ENCODE measurements at regions not wholly inside any gene's neighbourhood (a gene's known extent, or its start where the extent isn't known, plus 50 kb on each side); places are given as distances from the start of the nearest gene placed in this dataset.
"Not testable (repeated sequence)": the region's sequence is repeated elsewhere in the genome, so short reads cannot be mapped to it uniquely, and the experiment has no call there.

DNA sequence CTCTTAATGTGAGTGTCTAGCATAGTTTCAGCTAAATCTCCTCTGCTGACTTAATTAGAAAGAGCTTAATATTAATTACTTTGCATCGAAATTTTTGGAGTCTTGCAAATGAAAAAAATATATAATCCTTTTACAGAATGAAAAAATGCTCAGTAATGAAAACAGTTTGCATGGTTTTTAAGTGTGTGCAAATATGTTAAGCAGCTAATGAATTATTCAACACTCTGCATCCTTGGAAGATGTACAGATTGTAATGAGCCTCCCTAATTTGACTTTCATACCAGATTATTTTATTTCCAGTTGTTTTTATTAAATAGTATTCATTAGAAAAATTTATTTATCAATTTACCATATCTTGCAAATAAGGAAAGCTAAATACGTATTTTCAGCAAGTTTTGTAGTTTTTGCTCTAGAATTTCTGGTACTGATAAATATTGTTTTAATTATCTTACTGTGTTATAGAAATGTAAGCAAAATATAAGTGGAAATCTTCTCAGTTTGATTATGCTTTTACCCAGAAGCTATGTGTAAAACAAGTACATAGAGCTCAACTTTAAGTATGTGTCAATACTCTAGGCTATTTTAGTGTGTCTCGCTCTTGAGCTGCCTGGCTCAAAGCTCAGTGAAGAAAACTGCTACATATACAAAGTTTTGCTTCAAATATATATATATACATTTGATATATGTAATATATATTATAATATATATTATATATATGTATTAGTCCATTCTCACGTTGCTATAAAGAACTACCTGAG, 714.9 kb upstream of the LUZP2 start:
- no peak for DNase-seq

GRCh38 chr11:23786974-23787373, 709.9 kb upstream of the LUZP2 start:
- DNase-seq, result not testable (repeated sequence)

GRCh38 chr11:23789200-23789853, 707.5 kb upstream of the LUZP2 start:
- no peak for DNase-seq

GRCh38 chr11:23789938-23790371, 706.9 kb upstream of the LUZP2 start:
- no peak for DNase-seq

GRCh38 chr11:23797624-23798419, 699.0 kb upstream of the LUZP2 start:
- DNase-seq, result no peak

DNA sequence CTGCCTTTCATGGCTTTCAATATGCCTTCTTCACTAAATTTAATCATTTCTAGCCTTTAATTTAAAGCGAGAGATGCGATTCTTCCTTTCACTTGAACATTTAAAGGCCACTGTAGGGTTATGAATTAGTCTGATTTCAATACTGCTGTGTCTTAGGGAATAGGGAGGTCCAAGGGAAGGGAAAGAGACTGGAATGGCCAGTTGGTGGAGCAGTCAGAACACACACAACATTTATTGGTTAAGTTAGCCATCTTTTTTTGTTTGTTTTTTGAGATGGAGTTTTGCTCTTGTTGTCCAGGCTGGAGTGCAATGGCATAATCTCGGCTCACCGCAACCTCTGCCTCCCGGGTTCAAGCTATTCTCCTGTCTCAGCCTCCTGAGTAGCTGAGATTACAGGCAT, 662.5 kb upstream of the LUZP2 start:
- not testable (repeated sequence) for DNase-seq

DNA sequence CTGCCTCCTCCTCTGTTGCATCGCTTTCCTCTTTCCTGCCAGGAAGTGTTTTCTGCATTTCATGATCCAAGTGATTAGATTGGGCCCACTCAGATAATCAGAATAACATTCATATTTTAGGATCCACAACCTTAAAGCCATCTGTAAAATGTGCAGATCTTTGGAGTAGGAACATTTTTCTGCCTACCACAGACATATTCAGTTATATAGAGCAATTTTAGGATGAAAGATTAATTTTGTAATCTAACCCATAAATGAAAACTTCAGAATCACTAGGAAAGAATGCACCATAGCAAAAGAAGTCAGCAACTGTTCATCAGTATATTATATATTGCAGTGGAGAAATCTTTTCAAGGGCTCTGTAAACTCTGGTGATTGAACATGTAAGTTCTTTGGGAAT, 659.9 kb upstream of the LUZP2 start:
- DNase-seq, result no peak

- DNase-seq, result no peak
These were observed 656.0 kb upstream of the LUZP2 start for GRCh38 chr11:23840872-23841271.

GRCh38 chr11:23846902-23847422, 649.9 kb upstream of the LUZP2 start:
- DNase-seq, result no peak

DNA sequence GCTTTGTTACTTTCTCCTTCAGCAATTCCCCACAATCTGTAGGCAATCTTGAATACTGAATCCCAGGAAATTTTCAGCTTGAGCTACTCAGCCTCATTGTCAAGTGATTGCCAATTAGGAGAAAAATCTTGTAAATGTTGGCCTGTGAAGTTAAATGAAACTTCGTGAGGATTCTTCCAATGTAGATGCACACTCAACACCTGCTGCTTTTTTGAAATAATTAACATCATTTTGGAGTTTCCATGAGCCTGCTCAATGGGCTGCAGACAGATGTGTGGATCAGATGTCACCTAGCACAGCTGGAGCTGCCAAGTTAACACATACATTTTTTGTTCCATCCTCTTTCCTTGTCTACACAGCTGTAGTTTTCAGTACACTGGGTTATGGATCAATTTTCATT, 645.6 kb upstream of the LUZP2 start:
- DNase-seq, result no peak

- no peak for DNase-seq
These were observed 640.2 kb upstream of the LUZP2 start for GRCh38 chr11:23856654-23857053.

DNA sequence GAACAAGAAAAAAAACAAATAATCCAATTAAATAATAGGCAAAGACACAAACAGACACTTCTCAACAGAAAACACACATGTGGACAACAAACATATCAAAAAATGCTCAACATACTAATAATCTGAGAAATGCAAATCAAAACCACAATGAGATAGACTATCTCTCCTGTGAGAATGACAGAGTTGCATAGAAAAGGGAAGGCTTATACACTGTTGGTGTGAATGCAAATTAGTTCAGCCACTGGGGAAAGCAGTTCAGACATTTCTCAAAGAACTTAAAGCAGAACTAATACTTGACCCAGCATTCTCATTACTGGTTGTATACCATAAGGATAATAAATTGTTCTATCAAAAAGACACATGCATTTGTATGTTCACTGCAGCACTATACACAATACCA, 637.8 kb upstream of the LUZP2 start:
- DNase-seq, result no peak

DNA sequence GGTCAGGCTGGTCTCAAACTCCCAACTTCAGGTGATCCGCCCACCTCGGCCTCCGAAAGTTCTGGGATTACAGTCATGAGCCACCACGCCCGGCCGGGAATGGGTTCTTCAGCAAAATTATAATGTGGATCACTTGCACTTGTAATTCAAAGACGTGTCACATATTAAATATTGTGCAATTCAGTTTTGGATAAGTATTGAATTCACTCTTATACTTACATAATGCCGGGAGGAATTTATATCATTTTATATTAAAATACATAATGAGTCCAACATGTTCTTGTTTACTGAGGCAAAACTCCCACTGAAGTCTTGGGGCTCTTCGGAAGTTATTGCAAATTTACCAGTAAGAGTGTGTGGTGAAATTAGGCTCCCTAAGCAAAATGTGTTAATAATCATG, 635.2 kb upstream of the LUZP2 start:
- no peak for DNase-seq

GRCh38 chr11:23865341-23865975, 631.4 kb upstream of the LUZP2 start:
- DNase-seq, result no peak

- DNase-seq, result no peak
These were observed 630.2 kb upstream of the LUZP2 start for GRCh38 chr11:23866641-23867040.

- no peak for DNase-seq
These were observed 627.2 kb upstream of the LUZP2 start for GRCh38 chr11:23869671-23870070.

DNA sequence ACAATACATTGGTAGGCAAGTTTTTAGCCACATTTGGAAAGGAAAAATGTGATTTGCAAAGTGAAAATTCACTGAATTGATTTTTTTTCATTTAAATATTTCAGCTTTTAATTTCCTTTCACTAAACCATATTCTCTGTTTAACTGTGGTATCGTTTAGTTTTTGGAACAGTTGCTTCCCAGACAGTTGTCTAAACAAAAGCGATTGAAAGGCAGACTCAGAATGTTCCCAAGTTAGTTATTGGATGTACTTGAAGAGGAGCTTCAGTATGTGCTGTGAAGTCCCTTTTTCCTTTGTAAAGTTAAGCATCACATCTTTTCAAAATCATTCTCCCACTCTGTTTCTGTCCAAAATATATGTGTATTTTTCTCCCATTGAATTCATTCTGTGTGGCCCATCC, 623.4 kb upstream of the LUZP2 start:
- DNase-seq, result no peak

- DNase-seq, result no peak
These were observed 621.5 kb upstream of the LUZP2 start for GRCh38 chr11:23875176-23875850.

- DNase-seq, result not testable (repeated sequence)
These were observed 613.3 kb upstream of the LUZP2 start for GRCh38 chr11:23883426-23884048.

GRCh38 chr11:23884341-23884740, 612.5 kb upstream of the LUZP2 start:
- no peak for DNase-seq

GRCh38 chr11:23885801-23886200, 611.1 kb upstream of the LUZP2 start:
- no peak for DNase-seq

GRCh38 chr11:23887122-23887521, 609.7 kb upstream of the LUZP2 start:
- not testable (repeated sequence) for DNase-seq

Measured in CD4-positive, alpha-beta T cell treated with Interleukin-21 for 1 hour (primary cell).